Esophagus muscularis mucosa (tissue), 4 donors: ENCODE measurements at regions not wholly inside any gene's neighbourhood (a gene's known extent, or its start where the extent isn't known, plus 50 kb on each side); places are given as distances from the start of the nearest gene placed in this dataset.

Source experiments
- CTCF ChIP-seq, 3 experiments: fragments of 200-600 bp in 2 of 3; fragments of 450-650 bp in 1 of 3; sonication (generic) in 2 of 3; IDR thresholded peaks; one replicate each; pipeline ENCODE4 v1.5.1; 2017 to 2019; ENCODE audit warnings: antibody characterized with exemption in 3 of 3, mild to moderate bottlenecking in 2 of 3, moderate library complexity in 1 of 3
- EP300 ChIP-seq: sonication (generic); formaldehyde crosslinking; IDR thresholded peaks from one replicate; pipeline ENCODE4 v1.6.1; 2017; ENCODE audit warnings: antibody characterized with exemption
- POLR2AphosphoS5 ChIP-seq, 2 donors: sonication (generic); formaldehyde crosslinking; IDR thresholded peaks; one replicate each; pipeline ENCODE4 v1.6.1; 2017; ENCODE audit warnings: antibody characterized with exemption in 2 of 2

- no peak for TF ChIP-seq POLR2AphosphoS5 (IDR thresholded peaks at IDR 0.05)
- TF ChIP-seq CTCF (IDR thresholded peaks at IDR 0.05), result no peak
- no peak for TF ChIP-seq EP300
Measured at GRCh38 chr7:88442413-88442812, 135.7 kb upstream of the STEAP4 start.
